Mesenchymal stem cell (in vitro differentiated cells and primary cell): ENCODE measurements at regions not wholly inside any gene's neighbourhood (a gene's known extent, or its start where the extent isn't known, plus 50 kb on each side); places are given as distances from the start of the nearest gene placed in this dataset.

ENCODE experiments used
- DNase-seq: peaks from one replicate; pipeline ENCODE4 v3.0.0-alpha.2; 2013
- H2AFZ ChIP-seq: one replicate; pipeline ENCODE4 v1.6.1; 2013; ENCODE audit warnings: low read depth, mild to moderate bottlenecking, control low read depth, inconsistent platforms, low read length, moderate library complexity
- H2AK5ac ChIP-seq: 2 replicates; pipeline ENCODE4 v1.6.1; 2013; ENCODE audit warnings: low read length, moderate library complexity, mild to moderate bottlenecking, inconsistent platforms; ENCODE audit not compliant: severe bottlenecking
- H2BK120ac ChIP-seq: one replicate; pipeline ENCODE4 v1.6.1; 2013; ENCODE audit warnings: low read depth, mild to moderate bottlenecking, inconsistent platforms, low read length, moderate library complexity
- H2BK12ac ChIP-seq, 2 experiments: one replicate each; pipeline ENCODE4 v1.6.1; 2013; ENCODE audit warnings: inconsistent platforms in 2 of 2, low read length in 2 of 2, mild to moderate bottlenecking in 2 of 2, moderate library complexity in 2 of 2, control low read depth in 1 of 2
- H2BK15ac ChIP-seq: one replicate; pipeline ENCODE4 v1.6.1; 2013; ENCODE audit warnings: mild to moderate bottlenecking, low read depth, inconsistent platforms; ENCODE audit not compliant: poor library complexity, severe bottlenecking
- H2BK5ac ChIP-seq: 2 replicates; pipeline ENCODE4 v1.6.1; 2013; ENCODE audit warnings: low read depth, mild to moderate bottlenecking, low read length, control low read depth, inconsistent platforms; ENCODE audit not compliant: poor library complexity, severe bottlenecking
- H3K14ac ChIP-seq, 2 experiments: one replicate each; pipeline ENCODE4 v1.6.1; 2013; ENCODE audit warnings: inconsistent platforms in 2 of 2, low read length in 2 of 2, control low read depth in 1 of 2, mild to moderate bottlenecking in 1 of 2, moderate library complexity in 1 of 2
- H3K18ac ChIP-seq, 2 experiments: one replicate each; pipeline ENCODE4 v1.6.1; 2013; ENCODE audit warnings: inconsistent platforms in 2 of 2, low read length in 2 of 2, control low read depth in 1 of 2, low read depth in 1 of 2, mild to moderate bottlenecking in 1 of 2
- H3K23ac ChIP-seq, 2 experiments: one replicate each; pipeline ENCODE4 v1.6.1; 2013; ENCODE audit warnings: inconsistent platforms in 2 of 2, low read length in 2 of 2, mild to moderate bottlenecking in 2 of 2, moderate library complexity in 2 of 2, control low read depth in 1 of 2
- H3K27ac ChIP-seq: 2 replicates; pipeline ENCODE4 v1.5.1; 2013; ENCODE audit warnings: mild to moderate bottlenecking, moderate library complexity, low read length, control low read depth, inconsistent platforms; ENCODE audit not compliant: poor library complexity, severe bottlenecking
- H3K27me3 ChIP-seq, 2 experiments: 2 replicates each; pipeline versions ENCODE4 v1.6.1 to v1.7.0; 2013; ENCODE audit warnings: low read length in 2 of 2, mild to moderate bottlenecking in 2 of 2, moderate library complexity in 2 of 2, control low read depth in 1 of 2, inconsistent platforms in 1 of 2; ENCODE audit not compliant: control insufficient read depth in 1 of 2, insufficient read depth in 1 of 2
- H3K36me3 ChIP-seq, 2 experiments: 2 replicates each; pipeline versions ENCODE4 v1.6.1 to v1.7.0; 2013; ENCODE audit warnings: low read length in 2 of 2, control low read depth in 1 of 2, inconsistent platforms in 1 of 2, low read depth in 1 of 2, mild to moderate bottlenecking in 1 of 2; ENCODE audit not compliant: insufficient read depth in 2 of 2, control insufficient read depth in 1 of 2
- H3K4ac ChIP-seq, 2 experiments: one replicate each; pipeline ENCODE4 v1.6.1; 2013; ENCODE audit warnings: inconsistent platforms in 2 of 2, low read length in 2 of 2, mild to moderate bottlenecking in 2 of 2, moderate library complexity in 2 of 2, control low read depth in 1 of 2, low read depth in 1 of 2
- H3K4me1 ChIP-seq: 2 replicates; pipeline ENCODE4 v1.6.1; 2013; ENCODE audit warnings: low read depth, low read length, control low read depth; ENCODE audit not compliant: control insufficient read depth, insufficient read depth
- H3K4me2 ChIP-seq: 2 replicates; pipeline ENCODE4 v1.6.1; 2013; ENCODE audit warnings: low read length, mild to moderate bottlenecking, inconsistent platforms; ENCODE audit not compliant: poor library complexity, severe bottlenecking
- H3K4me3 ChIP-seq, 2 experiments: 2 replicates each; pipeline versions ENCODE4 v1.5.1 to v1.7.0; 2013; ENCODE audit warnings: low read length in 2 of 2, mild to moderate bottlenecking in 2 of 2, control low read depth in 1 of 2, low read depth in 1 of 2; ENCODE audit not compliant: insufficient read depth in 1 of 2
- H3K79me1 ChIP-seq: replicated peaks from 2 replicates; pipeline ENCODE4 v1.6.1; 2013; ENCODE audit warnings: mild to moderate bottlenecking, control low read depth, low read length, inconsistent platforms; ENCODE audit not compliant: poor library complexity, severe bottlenecking
- H3K9ac ChIP-seq: 2 replicates; pipeline ENCODE4 v1.7.0; 2013; ENCODE audit warnings: mild to moderate bottlenecking, low read length, moderate library complexity
- H3K9me3 ChIP-seq: 2 replicates; pipeline ENCODE4 v1.7.0; 2013; ENCODE audit warnings: mild to moderate bottlenecking, low read length; ENCODE audit not compliant: control insufficient read depth
- H4K8ac ChIP-seq: one replicate; pipeline ENCODE4 v1.6.1; 2013; ENCODE audit warnings: inconsistent platforms, mild to moderate bottlenecking, low read length, moderate library complexity
- H4K91ac ChIP-seq: one replicate; pipeline ENCODE4 v1.6.1; 2013; ENCODE audit warnings: mild to moderate bottlenecking, low read length, inconsistent platforms
- WGBS: methylation state at CpG from one replicate; pipeline ENCODE4 v1.1.7; 2013; ENCODE audit warnings: mixed read lengths; 5-methylcytosine and 5-hydroxymethylcytosine counted together

- Histone ChIP-seq H4K8ac (no peak overlapping the region), H3K14ac (peak overlapping the region in 1 of 2 experiments; percentile 60), H3K27me3 (no peaks in the 10 kb centered on the region), H2AK5ac (no peak overlapping the region), H3K4ac (no peak overlapping the region), H3K4me3 (no peak overlapping the region), H3K36me3 (no peaks in the 10 kb centered on the region), H3K79me1 (no peaks in the 10 kb centered on the region), H4K91ac (no peak overlapping the region), H3K23ac (no peak overlapping the region), H2AFZ (no peak overlapping the region), H3K4me1 (no peaks in the 10 kb centered on the region), H3K18ac (no peak overlapping the region), H2BK15ac (no peak overlapping the region), H2BK12ac (no peak overlapping the region), H3K9ac (no peak overlapping the region), H3K27ac (no peak overlapping the region), H2BK5ac (no peak overlapping the region), H2BK120ac (no peak overlapping the region), H3K9me3 (no peaks in the 10 kb centered on the region), H3K4me2 (no peak overlapping the region)
- no peak for DNase-seq
- 80% methylated on average over 1 of the region's 2 CpGs for WGBS
These were observed 186.2 kb downstream of the PLK2 start for GRCh38 chr5:58273711-58274110.

- Histone ChIP-seq H3K27me3 (no peaks in the 10 kb centered on the region), H3K9me3 (no peaks in the 10 kb centered on the region), H3K79me1 (no peaks in the 10 kb centered on the region), H3K18ac (no peak overlapping the region), H3K4me3 (no peak overlapping the region), H2BK5ac (no peak overlapping the region), H3K9ac (no peak overlapping the region), H3K27ac (no peak overlapping the region), H4K8ac (no peak overlapping the region), H3K4ac (no peak overlapping the region), H2BK120ac (no peak overlapping the region), H3K4me1 (no peaks in the 10 kb centered on the region), H3K4me2 (no peak overlapping the region), H3K23ac (no peak overlapping the region), H2BK12ac (no peak overlapping the region), H2AK5ac (no peak overlapping the region), H4K91ac (no peak overlapping the region), H2BK15ac (no peak overlapping the region), H3K36me3 (no peaks in the 10 kb centered on the region), H2AFZ (no peak overlapping the region), H3K14ac (no peak overlapping the region)
- DNase-seq = no peak
- WGBS = 94% methylated on average over 4 of the region's 4 CpGs
These were observed 191.6 kb downstream of the PLK2 start for GRCh38 chr5:58268268-58268667.

- H2BK12ac ChIP-seq = no peak overlapping the region
- no peak overlapping the region for H3K23ac ChIP-seq
- H3K36me3 ChIP-seq = no peaks in the 10 kb centered on the region
- H4K91ac ChIP-seq = no peak overlapping the region
- no peak overlapping the region for H3K4me2 ChIP-seq
- no peaks in the 10 kb centered on the region for H3K4me1 ChIP-seq
- no peak overlapping the region for H3K4me3 ChIP-seq
- no peaks in the 10 kb centered on the region for H3K79me1 ChIP-seq
- H3K9me3 ChIP-seq = no peaks in the 10 kb centered on the region
- no peak overlapping the region for H3K18ac ChIP-seq
- no peak overlapping the region for H3K14ac ChIP-seq
- H2AFZ ChIP-seq = no peak overlapping the region
- no peak overlapping the region for H4K8ac ChIP-seq
- no peak overlapping the region for H2BK120ac ChIP-seq
- no peak overlapping the region for H2BK5ac ChIP-seq
- H2AK5ac ChIP-seq = no peak overlapping the region
- H3K9ac ChIP-seq = peak overlapping the region; percentile 7
- no peak overlapping the region for H3K27ac ChIP-seq
- H2BK15ac ChIP-seq = no peak overlapping the region
- H3K4ac ChIP-seq = no peak overlapping the region
- DNase-seq = no peak
- no peaks in the 10 kb centered on the region for H3K27me3 ChIP-seq
These were observed 193.5 kb downstream of the PLK2 start for GRCh38 chr5:58266402-58266801.

- Histone ChIP-seq H3K36me3 (no peaks in the 10 kb centered on the region), H3K4ac (no peak overlapping the region), H3K4me1 (no peaks in the 10 kb centered on the region), H4K8ac (no peak overlapping the region), H2AK5ac (no peak overlapping the region), H3K27me3 (no peaks in the 10 kb centered on the region), H2BK12ac (no peak overlapping the region), H3K79me1 (no peaks in the 10 kb centered on the region), H3K18ac (no peak overlapping the region), H2BK5ac (no peak overlapping the region), H3K9ac (no peak overlapping the region), H2BK120ac (no peak overlapping the region), H3K23ac (no peak overlapping the region), H2AFZ (no peak overlapping the region), H3K4me3 (no peak overlapping the region), H3K14ac (no peak overlapping the region), H3K27ac (no peak overlapping the region), H3K9me3 (no peaks in the 10 kb centered on the region), H3K4me2 (no peak overlapping the region), H4K91ac (no peak overlapping the region), H2BK15ac (no peak overlapping the region)
- WGBS = 98% methylated on average over 3 of the region's 4 CpGs
- DNase-seq = no peak
These were observed 194.5 kb downstream of the PLK2 start for GRCh38 chr5:58265246-58265930.
